ENCODE measurements at regions not wholly inside any gene's neighbourhood (a gene's known extent, or its start where the extent isn't known, plus 50 kb on each side); places are given as distances from the start of the nearest gene placed in this dataset.
"Not testable (repeated sequence)": the region's sequence is repeated elsewhere in the genome, so short reads cannot be mapped to it uniquely, and the experiment has no call there.

DNA sequence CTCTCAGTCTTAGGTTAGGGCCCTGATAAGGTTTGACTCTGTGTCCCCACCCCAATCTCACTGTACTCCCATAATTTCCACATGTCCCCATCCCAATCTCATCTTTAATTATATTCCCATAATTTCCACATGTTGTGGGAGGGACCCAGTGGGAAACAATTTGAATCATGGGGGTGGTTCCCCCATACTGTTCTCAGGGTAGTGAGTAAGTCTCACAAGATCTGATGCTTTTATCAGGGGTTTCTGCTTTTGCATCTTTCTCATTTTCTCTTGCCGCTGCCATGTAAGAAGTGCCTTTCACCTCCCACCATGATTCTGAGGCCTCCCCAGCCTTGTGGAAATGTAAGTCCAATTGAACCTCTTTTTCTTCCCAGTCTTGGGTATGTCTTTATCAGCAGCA lies 91.2 kb downstream of the TMCO5A start:
- not testable (repeated sequence) for TF ChIP-seq CTCF, POLR2A (IDR thresholded peaks at IDR 0.05)

Measured in Peyer's patch (tissue), 4 donors.